NCI-H1092 (cell line): ENCODE measurements at regions not wholly inside any gene's neighbourhood (a gene's known extent, or its start where the extent isn't known, plus 50 kb on each side); places are given as distances from the start of the nearest gene placed in this dataset.

Experiments used
- DNase-seq: peaks from one replicate; lab custom pipeline; 2025; lab: John Stamatoyannopoulos, UW

GRCh38 chr3:59339818-59340217 is 290.0 kb upstream of the CFAP20DC start:
- DNase-seq: no peak

DNA sequence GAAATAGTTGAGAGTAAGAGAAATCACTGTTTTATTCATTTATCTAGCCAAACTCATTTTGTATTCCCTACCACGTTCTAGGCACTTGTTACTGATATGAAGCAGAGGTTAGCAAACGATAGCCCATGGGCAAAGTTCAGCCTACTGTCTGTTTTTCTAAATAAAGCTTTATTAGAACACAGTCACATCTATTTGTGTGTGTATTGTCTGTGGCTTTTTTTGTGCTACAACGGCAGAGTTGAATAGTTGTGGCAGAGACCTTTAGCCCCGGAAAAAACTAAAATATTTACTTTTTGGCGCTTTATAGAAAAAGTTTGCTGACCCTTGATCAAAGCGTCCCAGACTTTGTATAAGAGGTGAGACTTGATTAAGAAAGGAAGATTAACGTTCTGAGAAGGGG is 289.1 kb upstream of the CFAP20DC start:
- DNase-seq: no peak

DNA sequence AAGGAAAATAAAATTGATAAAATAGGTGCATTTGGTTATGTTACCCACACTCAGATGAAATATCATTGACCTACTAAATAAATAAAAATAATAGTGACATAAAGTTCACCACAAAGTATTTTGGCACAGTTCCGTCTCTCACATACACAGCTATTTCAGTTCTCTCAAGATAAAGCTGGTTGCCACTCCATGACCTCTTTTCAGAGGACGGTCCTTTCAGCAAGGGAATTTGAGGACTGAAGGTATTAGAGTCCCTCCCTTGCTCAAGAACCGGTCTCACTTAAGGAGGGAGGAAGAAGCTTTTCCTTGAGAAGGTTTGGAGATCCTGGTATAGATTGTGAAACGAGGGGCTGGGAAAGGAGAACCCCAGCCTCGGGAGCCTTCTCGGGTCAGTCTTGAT is 285.5 kb upstream of the CFAP20DC start:
- no peak for DNase-seq

DNA sequence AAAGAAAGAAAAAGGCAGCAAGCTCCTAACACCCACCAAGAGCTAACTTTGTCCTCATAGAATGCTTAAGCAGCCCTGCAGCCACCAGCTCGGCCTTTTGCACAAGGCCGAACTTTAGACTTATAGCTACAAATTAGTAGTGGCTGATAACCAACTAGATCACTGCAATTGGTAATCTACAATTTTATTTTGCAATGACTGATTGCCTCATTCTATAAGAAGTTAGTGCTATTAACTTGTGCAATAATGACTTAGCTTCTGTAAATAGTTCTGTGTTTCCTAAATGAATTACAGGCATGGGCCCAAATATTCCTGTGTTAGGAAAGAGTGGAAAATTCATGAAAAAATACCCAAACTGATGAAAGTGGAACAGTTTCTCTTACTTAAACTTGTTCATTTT is 284.8 kb upstream of the CFAP20DC start:
- no peak for DNase-seq

DNA sequence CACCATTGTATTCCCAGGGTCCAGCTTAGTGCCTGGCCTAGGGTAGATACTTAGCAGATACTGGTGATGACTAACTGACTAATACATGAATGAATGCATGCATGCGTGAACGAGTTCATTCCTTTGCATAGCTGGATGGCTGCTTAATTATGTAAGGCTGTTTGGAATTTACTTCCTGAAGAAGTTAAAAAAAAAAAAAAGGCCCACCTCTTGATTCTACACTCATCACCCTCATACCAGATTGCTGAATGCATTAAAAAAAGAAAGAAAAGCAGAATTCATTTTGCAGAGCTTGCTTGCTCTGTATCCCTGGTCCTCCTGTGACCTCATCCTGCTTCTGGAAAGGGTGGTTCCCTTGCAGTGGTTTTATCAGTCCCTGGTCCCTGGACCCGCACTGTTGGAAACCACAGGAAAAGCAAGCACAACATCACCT is 277.6 kb upstream of the CFAP20DC start:
- no peak for DNase-seq

DNA sequence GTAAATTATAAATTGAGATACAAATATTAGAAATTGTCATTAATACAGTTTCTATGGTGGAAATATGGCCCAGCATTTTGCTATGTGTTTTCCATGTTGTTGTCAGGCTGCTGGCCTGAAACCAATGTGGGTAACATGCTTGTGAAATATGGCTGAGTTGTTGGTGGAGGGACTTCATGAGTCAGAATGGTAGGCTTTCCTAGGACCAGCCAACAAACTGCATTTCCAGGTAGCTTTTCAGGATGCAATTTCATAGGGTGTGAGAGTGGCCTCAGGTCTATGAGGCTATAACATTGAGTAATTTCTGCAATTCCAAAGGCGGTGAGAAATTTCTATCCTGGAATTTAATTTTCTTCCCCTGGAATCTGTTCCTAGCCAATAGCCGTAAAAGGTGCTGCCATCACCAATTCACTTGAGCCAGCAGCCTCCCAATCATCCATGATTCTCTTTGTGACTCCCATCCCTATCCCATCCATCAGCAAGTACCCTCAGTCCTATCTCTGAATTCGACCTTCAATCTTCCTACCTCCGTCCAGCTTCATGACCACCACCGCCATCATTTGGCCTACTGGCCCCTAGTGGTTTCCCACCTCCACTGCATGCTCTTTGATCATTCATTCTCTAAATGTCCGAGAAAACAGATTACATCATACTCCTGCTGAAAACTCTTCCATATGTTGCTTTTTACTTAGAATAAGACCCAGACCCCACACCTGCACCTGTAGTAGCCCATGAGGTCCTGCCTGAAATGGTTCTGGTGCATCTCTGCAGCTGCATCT is 276.6 kb upstream of the CFAP20DC start:
- no peak for DNase-seq

GRCh38 chr3:59321881-59322540 is 272.2 kb upstream of the CFAP20DC start:
- DNase-seq: no peak

GRCh38 chr3:59320080-59320479 is 270.3 kb upstream of the CFAP20DC start:
- DNase-seq: peak; percentile 83

DNA sequence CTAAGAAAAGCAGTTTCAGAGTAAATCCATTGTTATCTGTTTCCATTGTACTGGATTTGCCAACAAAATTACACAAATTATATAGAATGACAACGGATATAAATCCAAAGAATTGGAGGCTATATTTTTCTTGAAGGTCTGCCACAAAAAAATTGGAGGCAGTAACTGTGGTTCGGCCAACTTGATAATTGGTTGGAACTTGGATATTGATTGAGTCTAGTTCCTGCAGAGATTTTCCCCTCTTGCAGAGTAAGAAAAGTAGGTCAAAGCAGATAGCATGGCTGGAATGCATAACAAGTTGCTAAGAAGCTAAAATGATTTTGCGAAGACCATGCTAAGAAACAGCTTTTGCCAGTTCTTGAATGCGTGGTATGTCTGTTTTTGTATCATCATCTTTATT is 269.6 kb upstream of the CFAP20DC start:
- no peak for DNase-seq

DNA sequence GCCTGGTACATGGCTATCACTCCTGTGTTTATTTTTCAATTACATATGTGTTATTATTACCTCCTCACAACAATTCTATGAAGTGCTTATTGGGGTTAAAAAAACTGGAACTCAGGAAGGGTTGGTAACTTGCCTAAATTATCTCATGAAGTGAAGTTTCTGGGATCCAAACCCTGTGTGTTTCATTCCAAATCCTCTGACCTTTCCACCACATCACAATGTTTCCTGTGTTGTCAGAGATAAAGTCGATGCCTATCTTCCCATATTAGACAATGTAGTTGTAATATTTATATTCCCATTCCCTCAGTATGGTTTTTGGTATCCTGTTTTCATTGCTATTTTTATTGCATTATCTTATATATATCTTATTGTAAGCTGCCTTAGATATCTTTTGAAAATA is 269.1 kb upstream of the CFAP20DC start:
- no peak for DNase-seq

DNA sequence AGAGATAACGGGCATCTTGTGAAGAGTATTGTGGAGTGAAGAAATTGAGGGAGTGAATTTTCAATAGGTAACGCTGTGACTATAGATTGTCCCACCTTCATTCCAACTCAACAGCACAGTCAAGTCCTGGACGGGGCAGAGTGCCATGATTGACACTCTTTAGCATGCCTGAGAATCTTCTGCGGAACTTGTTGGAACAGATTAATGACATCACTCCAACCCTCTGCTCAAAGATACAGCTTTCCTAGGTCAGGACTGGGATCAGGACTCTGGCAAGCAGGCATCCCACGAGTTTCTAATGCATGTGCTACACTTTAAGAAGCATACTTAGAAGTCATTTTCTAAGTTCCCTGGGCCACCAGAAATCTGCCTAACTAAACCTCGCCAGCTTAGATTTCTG is 267.6 kb upstream of the CFAP20DC start:
- DNase-seq: no peak

GRCh38 chr3:59316688-59317275 is 267.0 kb upstream of the CFAP20DC start:
- no peak for DNase-seq

- DNase-seq: peak; percentile 34
Measured at GRCh38 chr3:59313365-59313764, 263.5 kb upstream of the CFAP20DC start.

DNA sequence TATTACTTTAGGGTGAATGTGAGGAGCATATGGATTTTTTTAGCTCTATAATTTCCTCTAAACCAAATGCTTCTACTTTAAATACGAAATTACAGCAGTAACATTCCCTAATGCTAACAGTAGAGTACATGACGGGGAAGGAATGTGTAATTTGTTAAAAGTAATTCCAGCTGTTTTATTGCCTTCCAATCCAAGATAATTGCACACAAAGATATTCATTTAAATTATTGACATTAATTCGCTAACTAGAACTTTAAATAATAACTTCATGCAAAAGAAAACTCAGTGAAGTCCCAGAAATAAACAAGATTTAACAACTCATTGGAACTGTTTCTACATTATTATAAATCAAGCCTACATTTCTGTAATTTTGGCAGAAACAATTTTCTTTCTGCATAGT is 261.4 kb upstream of the CFAP20DC start:
- no peak for DNase-seq

DNA sequence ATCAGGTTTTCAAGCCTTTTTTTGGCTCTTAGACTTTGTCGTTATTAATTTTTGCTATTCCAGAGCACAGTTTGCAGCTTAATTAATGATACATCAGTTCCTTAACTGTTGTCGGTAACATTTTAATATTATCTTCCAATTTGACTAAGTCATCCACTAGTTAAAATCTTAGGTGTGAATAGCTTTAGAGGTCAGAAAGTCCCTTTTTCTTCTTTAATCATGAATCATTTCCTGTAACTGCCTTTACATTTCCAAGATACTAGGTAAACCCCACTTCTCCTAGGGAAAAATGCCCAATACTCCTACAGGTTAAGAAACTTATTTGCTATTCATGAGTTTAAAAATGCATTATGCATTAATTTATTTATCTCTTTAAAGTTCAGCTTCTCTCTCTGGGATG is 260.9 kb upstream of the CFAP20DC start:
- no peak for DNase-seq

DNA sequence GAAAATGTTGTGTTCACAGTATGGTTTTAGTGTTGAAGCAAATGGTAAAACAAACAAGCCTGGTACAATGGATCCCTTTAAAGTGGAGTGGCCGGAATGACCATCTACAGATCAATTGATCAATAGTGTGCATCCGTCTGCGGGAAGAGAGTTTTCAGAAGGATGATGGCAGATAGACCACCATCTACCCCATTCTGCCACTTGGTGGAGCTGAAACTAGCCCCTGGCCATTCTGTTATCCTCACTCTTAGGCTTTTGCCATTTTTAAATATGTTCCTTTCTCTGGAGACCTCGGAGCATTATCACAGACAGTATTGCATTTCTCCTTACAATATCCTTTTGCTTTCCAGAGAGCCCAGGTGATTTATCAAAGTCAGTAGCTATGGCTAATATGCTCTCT is 258.9 kb upstream of the CFAP20DC start:
- DNase-seq: no peak

DNA sequence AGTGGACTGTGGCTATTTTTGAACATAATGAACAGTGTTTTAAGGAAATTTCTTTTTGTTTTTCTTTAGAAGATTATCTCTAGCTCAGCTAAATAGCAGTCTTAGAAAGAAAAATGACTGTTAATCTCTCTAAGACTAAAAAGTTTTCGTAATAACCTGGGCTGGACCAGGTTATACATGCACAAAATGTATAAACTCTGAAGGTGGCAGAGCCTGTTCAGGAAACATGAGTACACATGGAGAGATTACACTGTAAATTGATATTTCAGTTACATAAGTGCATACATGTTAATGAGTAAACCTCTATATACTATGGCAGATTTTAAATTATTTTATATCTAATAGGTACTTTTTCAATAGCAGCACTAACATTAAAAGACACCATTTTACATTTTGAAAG is 258.2 kb upstream of the CFAP20DC start:
- no peak for DNase-seq

GRCh38 chr3:59306436-59306835 is 256.6 kb upstream of the CFAP20DC start:
- DNase-seq: no peak

- DNase-seq: no peak
Measured at GRCh38 chr3:59304296-59304695, 254.5 kb upstream of the CFAP20DC start.

DNA sequence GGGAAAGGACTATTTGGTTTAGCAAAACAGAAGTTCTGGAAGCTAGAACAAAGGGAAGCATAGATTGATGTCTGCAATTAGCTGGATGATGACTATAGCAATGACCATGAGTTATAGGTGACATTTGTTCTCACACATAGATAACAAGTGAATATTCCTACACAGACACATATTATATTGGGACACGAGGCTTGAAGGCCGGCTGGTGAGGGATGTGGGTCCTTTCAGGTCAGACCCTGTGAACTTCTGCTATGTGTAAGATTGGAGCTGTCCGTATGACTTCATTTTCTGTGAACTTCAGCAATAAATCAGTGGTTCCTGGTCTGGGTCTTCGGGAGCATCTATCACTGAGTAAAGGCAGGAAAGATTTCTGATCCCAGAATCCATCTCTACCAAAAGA is 253.6 kb upstream of the CFAP20DC start:
- no peak for DNase-seq

DNA sequence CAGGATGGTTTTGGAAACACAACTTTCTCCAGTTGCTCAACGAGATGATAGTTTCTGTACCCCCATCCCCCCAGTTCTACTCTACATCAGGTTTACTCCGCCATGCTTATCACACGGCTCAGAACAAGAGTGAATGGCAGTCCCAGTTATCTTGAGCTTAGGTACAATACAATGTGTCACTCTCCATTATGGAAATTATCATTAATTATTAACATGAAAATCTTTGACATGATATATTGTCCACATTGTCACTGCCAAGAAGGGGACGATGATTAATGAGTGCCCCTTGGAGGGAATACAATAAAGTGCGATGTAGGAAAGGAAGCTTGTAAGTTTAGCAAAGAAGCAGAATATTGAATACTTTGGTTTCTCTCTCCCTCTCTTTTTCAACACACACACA is 252.6 kb upstream of the CFAP20DC start:
- no peak for DNase-seq

GRCh38 chr3:59300733-59301132 is 250.9 kb upstream of the CFAP20DC start:
- no peak for DNase-seq

DNA sequence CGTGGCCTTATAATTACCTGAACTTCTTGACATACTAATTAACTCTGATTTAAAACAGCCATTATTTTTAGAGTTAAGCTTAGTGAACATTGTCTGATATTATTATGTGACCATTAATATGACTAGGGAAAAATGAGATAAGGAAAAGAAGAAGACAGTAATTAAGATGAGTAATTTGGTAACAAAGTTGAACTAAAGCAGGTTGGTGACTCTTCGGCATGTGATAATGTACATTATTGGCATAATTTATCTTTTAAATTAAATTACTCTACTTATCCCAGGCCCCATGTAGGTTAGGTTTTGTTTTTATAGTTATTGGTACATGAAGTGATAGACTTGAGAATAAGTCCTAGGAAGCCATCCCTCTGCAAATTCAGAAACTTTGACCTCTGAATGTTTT is 249.7 kb upstream of the CFAP20DC start:
- DNase-seq: no peak
